NCI-H1417 (cell line): ENCODE measurements at regions not wholly inside any gene's neighbourhood (a gene's known extent, or its start where the extent isn't known, plus 50 kb on each side); places are given as distances from the start of the nearest gene placed in this dataset.

Source experiments
- DNase-seq, 3 experiments: peaks; one replicate each; lab custom pipeline; 2025; lab: John Stamatoyannopoulos, UW

- peak; percentile 37 to 98 (median 81) for DNase-seq
These were observed 56.4 kb downstream of the NEUROD6 start for GRCh38 chr7:31284106-31284505.

GRCh38 chr7:31271641-31272405 lies 68.7 kb downstream of the NEUROD6 start:
- DNase-seq: no peak

GRCh38 chr7:31267486-31267885 lies 73.0 kb downstream of the NEUROD6 start:
- no peak for DNase-seq

- no peak for DNase-seq
These were observed 77.2 kb downstream of the NEUROD6 start for GRCh38 chr7:31263338-31263737.

- DNase-seq: no peak
These were observed 79.2 kb downstream of the NEUROD6 start for GRCh38 chr7:31261341-31261740.

GRCh38 chr7:31260851-31261250 lies 79.7 kb downstream of the NEUROD6 start:
- no peak for DNase-seq

DNA sequence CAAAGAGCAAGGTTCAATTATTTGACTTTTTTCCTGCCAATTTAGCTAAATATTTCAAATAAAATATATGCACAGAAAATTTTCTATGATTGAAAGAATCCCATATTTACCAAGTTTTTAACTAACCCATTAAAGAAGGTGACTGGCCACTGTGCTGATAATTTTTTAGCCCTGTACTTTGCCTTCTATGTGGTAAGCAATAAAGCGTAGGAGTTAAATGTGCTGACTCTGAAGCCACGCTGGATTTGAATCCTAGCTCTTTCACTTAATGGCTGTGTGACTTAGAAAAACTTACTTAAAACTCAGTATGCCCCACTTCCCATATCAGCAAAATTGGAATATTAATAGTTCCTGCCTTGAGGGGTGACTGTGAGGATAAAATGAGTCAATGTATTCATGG lies 82.1 kb downstream of the NEUROD6 start:
- DNase-seq: no peak

- no peak for DNase-seq
These were observed 84.0 kb downstream of the NEUROD6 start for GRCh38 chr7:31256506-31256905.

GRCh38 chr7:31254926-31255325 lies 85.6 kb downstream of the NEUROD6 start:
- no peak for DNase-seq

GRCh38 chr7:31253532-31253931 lies 87.0 kb downstream of the NEUROD6 start:
- no peak for DNase-seq

- no peak for DNase-seq
These were observed 89.1 kb downstream of the NEUROD6 start for GRCh38 chr7:31251441-31251840.

GRCh38 chr7:31249671-31250070 lies 90.9 kb downstream of the NEUROD6 start:
- no peak for DNase-seq

DNA sequence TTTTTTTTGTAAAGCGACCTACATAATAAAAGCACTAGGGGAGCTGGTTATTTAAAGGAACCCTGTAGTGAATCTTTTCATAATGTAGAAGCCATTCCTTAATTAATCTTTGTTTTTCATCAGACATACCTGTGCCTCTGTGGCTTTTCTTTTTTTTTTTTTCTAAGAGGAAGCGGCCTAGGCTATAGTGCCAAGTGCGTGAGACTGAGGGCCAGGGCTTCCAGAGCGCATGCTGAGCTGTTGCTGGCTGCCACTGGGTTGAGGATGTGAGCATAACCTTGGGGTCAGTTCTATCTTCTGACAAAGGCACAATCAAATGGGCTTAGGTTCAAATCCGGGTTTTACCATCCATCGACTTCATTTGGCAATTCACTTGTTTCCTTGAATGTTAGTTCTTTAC lies 103.7 kb downstream of the NEUROD6 start:
- DNase-seq: no peak

DNA sequence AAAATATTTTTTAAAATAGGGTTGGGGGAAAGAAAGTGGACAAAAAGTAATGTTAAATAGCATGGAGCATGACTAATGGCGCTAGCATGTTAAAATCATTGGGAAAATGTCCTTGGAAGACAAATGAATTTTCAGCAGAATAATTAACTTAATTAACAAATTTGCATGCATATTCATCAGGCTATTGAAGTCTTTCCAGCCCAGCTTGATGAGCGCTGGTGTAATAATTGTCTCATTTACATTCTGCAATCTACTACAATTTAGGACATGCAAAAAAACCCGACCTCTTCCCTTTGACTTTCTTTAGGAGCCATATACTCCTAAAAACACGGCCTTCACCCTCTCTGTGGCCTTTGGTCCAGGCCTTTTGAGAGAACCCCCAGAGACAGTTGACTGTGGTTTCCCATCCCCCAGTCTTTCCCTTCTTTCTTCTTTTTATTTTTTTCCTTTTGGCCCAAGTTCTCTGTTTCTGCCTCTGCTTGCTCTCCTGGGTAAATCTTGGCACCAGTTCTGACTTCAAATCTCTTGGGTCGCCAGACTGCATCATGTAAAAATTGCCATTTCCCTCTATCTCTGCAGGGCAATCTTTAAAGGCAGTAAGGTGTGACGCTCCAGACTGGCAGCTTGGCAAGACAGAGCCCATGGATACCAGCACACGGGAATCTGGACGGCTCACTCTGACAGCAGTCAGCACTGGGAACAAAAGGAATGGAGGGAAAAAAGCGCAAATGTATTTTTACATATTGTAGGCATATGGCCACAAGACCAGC lies 105.5 kb downstream of the NEUROD6 start:
- DNase-seq: no peak

DNA sequence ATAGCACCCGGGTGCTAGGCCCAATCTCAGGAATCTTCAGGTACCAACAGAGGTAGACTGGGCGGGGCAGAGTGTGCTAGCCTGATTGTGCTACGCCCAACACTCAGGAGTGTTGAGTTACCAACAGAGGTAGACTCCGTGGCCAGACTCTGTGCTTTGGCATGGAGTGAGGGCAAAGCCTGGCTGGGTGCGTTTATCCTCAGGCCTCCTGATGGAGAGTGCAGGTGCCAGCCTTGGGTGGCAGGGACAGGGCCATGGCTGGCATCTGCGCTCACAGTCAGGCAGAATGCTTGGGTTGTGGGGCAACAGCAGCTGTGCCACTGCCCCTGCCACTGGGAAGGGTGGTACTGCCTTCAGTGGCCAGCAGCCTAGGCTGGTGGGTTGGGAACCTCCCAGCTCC lies 111.6 kb downstream of the NEUROD6 start:
- DNase-seq: no peak

DNA sequence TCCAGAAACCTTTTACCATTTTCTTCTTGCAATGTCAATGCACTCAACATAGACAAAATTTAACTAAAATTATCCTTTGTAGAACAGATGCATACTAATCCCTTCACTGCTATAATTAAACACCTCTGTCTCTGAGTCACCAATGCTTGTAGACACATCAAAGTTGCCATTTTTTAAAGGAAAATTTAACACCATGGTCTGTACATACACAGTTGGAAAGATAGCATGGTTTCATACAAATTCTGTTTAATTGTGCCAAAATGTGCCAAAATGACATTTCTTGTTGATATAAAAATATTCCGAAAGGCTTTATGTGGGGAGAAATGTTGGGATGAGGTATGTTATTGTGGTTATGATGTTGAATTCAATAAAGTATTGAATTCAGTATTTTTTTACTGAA lies 125.8 kb downstream of the NEUROD6 start:
- no peak for DNase-seq

- no peak for DNase-seq
These were observed 129.2 kb downstream of the NEUROD6 start for GRCh38 chr7:31211281-31211680.

DNA sequence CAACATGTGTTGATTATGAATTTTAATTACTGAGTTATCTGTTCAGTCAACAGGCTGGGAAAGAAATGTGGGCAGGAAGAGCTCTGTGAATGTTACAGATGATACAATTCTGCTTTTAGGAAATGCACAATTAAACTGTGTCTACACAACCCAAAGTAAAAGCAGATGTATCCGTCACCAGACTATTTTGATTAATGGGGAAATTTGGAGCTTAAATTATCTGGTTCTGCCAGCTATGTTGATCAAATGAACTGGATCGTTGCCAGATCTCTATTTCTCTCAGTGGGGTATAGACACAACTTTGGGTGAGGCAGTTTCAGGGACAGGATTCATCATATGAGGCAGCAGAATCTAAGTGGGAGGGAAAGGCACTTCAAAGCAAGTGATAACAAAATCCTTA lies 136.5 kb downstream of the NEUROD6 start:
- DNase-seq: peak in 1 of 3 experiments; percentile 57

DNA sequence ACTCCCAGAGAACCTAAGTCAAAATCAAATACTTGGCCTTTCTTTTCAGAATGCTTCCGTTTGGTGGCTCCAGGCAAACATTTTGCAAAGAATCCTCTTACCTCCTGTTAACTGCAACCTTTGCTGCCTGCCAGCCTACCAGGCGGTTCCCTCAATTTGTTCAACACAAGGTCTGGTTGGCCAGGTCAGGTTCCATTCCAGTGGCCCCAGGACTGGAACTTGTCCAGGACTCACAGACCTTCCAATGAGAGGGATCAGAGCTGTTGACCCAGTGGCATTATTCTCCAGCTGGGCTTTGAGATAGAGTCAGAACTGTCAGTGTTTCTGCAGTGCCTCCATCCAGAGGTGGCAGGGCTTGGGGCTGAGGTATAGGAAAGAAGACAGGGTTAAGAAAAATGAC lies 137.0 kb downstream of the NEUROD6 start:
- DNase-seq: no peak

- no peak for DNase-seq
These were observed 137.7 kb downstream of the NEUROD6 start for GRCh38 chr7:31202801-31203200.

GRCh38 chr7:31192986-31193385 lies 140.9 kb downstream of the ADCYAP1R1 start:
- DNase-seq: peak in 2 of 3 experiments; percentile 48 to 64

DNA sequence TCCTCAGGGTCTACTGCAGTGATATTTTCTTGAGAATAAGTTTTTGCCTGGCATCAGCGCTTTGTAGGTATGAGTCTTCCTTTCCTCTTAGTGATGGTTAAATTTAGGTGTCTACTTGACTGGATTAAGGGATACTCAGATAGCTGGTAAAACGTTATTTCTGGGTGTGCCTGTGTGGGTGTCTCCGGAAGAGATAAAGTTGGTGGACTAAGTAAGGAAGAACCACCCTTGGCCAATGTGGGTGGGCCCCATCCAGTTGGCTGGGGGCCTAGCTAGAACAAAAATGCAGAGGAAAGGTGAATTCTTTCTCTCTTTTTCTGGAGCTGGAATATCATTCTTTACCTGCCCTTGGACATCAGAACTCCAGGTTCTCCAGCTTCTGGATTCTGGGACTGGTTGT lies 138.8 kb downstream of the ADCYAP1R1 start:
- DNase-seq: no peak

DNA sequence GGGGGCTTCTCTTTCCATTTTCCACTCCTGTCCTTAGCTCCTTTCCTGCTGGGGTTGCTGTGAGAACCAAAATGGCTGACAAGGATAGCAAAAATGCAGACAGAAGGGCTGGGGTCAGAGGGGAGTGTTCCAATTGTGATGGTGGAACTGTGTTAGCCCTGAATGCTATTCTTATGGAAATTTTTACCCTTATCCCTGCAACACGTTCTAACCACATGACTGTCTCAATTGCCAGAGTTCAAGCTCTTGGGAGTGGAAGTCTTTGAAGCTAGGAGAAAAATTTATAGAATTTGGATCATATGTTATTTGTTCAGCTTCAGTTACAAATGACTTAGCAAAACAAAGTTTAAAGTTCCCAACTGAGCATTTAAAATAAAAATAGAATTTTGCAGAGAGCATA lies 134.1 kb downstream of the ADCYAP1R1 start:
- DNase-seq: no peak
